ENCODE measurements at regions not wholly inside any gene's neighbourhood (a gene's known extent, or its start where the extent isn't known, plus 50 kb on each side); places are given as distances from the start of the nearest gene placed in this dataset.

GRCh38 chr16:64531401-64531800 lies 590.5 kb downstream of the CDH11 start:
- no peak for TF ChIP-seq EZH2phosphoT487 (IDR thresholded peaks at IDR 0.05; ENCODE audit: low read length)
- TF ChIP-seq, protein P1, sequence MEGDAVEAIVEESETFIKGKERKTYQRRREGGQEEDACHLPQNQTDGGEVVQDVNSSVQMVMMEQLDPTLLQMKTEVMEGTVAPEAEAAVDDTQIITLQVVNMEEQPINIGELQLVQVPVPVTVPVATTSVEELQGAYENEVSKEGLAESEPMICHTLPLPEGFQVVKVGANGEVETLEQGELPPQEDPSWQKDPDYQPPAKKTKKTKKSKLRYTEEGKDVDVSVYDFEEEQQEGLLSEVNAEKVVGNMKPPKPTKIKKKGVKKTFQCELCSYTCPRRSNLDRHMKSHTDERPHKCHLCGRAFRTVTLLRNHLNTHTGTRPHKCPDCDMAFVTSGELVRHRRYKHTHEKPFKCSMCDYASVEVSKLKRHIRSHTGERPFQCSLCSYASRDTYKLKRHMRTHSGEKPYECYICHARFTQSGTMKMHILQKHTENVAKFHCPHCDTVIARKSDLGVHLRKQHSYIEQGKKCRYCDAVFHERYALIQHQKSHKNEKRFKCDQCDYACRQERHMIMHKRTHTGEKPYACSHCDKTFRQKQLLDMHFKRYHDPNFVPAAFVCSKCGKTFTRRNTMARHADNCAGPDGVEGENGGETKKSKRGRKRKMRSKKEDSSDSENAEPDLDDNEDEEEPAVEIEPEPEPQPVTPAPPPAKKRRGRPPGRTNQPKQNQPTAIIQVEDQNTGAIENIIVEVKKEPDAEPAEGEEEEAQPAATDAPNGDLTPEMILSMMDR (IDR thresholded peaks at IDR 0.05; ENCODE audit: low read length) = no peak
- no peak for TF ChIP-seq EZH2 (optimal IDR thresholded peaks at IDR 0.05; ENCODE audit: low read depth, low read length)
- H2AFZ ChIP-seq (ENCODE audit: low read length) = no peak overlapping the region
- H3K79me2 ChIP-seq (ENCODE audit: low read length) = no peaks in the 10 kb centered on the region
- no peaks in the 10 kb centered on the region for H3K9me3 ChIP-seq (replicated peaks; ENCODE audit: insufficient read depth, low read length)
- H4K20me1 ChIP-seq (ENCODE audit: insufficient read depth, low read length) = no peaks in the 10 kb centered on the region
- H3K36me3 ChIP-seq (replicated peaks; ENCODE audit: insufficient read depth, low read length) = no peaks in the 10 kb centered on the region
- no peak overlapping the region for H3K9ac ChIP-seq (ENCODE audit: low read length)
- no peaks in the 10 kb centered on the region for H3K9me2 ChIP-seq (replicated peaks; ENCODE audit: insufficient read depth, low read length)
- H3F3A ChIP-seq (ENCODE audit: insufficient read depth, low read length) = no peaks in the 10 kb centered on the region
- no peak overlapping the region for H3K4me2 ChIP-seq (ENCODE audit: low read depth, low read length)
- DNase-seq = no peak
- no peak overlapping the region for H3K4me3 ChIP-seq (ENCODE audit: low read length)
- H3K27me3 ChIP-seq (replicated peaks; ENCODE audit: insufficient read depth, low read length) = no peaks in the 10 kb centered on the region
- no peak overlapping the region for H3K27ac ChIP-seq (ENCODE audit: low read length)
- H3K4me1 ChIP-seq (ENCODE audit: low read length) = no peaks in the 10 kb centered on the region

DNA sequence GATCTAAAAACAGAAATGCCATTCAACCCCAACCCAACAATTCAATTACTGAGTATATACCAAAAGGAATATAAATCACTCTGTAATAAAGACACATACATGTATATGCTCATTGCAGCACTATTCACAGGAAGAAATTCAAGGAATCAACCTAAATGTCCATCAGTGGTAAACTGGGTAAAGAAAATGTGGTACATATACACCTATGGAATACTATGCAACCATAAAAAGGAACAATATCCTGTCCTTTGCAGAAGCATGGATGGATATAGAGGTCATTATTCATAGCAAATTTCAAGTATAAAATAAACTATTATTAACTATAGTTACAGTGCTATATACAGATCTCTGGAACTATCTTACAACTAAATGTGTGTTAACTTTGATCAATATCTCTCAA lies 599.3 kb downstream of the CDH11 start:
- Histone ChIP-seq H3K27me3 (replicated peaks; ENCODE audit: insufficient read depth, low read length) (no peaks in the 10 kb centered on the region), H3K36me3 (replicated peaks; ENCODE audit: insufficient read depth, low read length) (no peaks in the 10 kb centered on the region), H3K9me3 (replicated peaks; ENCODE audit: insufficient read depth, low read length) (no peaks in the 10 kb centered on the region), H3K79me2 (ENCODE audit: low read length) (no peaks in the 10 kb centered on the region), H3K4me3 (ENCODE audit: low read length) (no peak overlapping the region), H3F3A (ENCODE audit: insufficient read depth, low read length) (no peaks in the 10 kb centered on the region), H4K20me1 (ENCODE audit: insufficient read depth, low read length) (no peaks in the 10 kb centered on the region), H3K9ac (ENCODE audit: low read length) (no peak overlapping the region), H3K4me2 (ENCODE audit: low read depth, low read length) (no peak overlapping the region), H3K27ac (ENCODE audit: low read length) (no peak overlapping the region), H2AFZ (ENCODE audit: low read length) (no peak overlapping the region), H3K4me1 (ENCODE audit: low read length) (no peaks in the 10 kb centered on the region), H3K9me2 (replicated peaks; ENCODE audit: insufficient read depth, low read length) (no peaks in the 10 kb centered on the region)
- no peak for TF ChIP-seq EZH2 (optimal IDR thresholded peaks at IDR 0.05; ENCODE audit: low read depth, low read length)
- TF ChIP-seq EZH2phosphoT487 (IDR thresholded peaks at IDR 0.05; ENCODE audit: low read length) = no peak
- TF ChIP-seq, protein P1 (IDR thresholded peaks at IDR 0.05; ENCODE audit: low read length) = no peak
- no peak for DNase-seq

- TF ChIP-seq, protein P1 (IDR thresholded peaks at IDR 0.05; ENCODE audit: low read length) = no peak
- TF ChIP-seq EZH2 (optimal IDR thresholded peaks at IDR 0.05; ENCODE audit: low read depth, low read length) (no peak), EZH2phosphoT487 (IDR thresholded peaks at IDR 0.05; ENCODE audit: low read length) (no peak)
- DNase-seq = no peak
- Histone ChIP-seq H3K27me3 (replicated peaks; ENCODE audit: insufficient read depth, low read length) (no peaks in the 10 kb centered on the region), H4K20me1 (ENCODE audit: insufficient read depth, low read length) (no peaks in the 10 kb centered on the region), H3K9me3 (replicated peaks; ENCODE audit: insufficient read depth, low read length) (no peaks in the 10 kb centered on the region), H3K27ac (ENCODE audit: low read length) (no peak overlapping the region), H3K9ac (ENCODE audit: low read length) (no peak overlapping the region), H3K4me3 (ENCODE audit: low read length) (no peak overlapping the region), H3K9me2 (replicated peaks; ENCODE audit: insufficient read depth, low read length) (no peaks in the 10 kb centered on the region), H3K36me3 (replicated peaks; ENCODE audit: insufficient read depth, low read length) (no peaks in the 10 kb centered on the region), H3K79me2 (ENCODE audit: low read length) (no peaks in the 10 kb centered on the region), H2AFZ (ENCODE audit: low read length) (no peak overlapping the region), H3F3A (ENCODE audit: insufficient read depth, low read length) (no peaks in the 10 kb centered on the region), H3K4me2 (ENCODE audit: low read depth, low read length) (no peak overlapping the region), H3K4me1 (ENCODE audit: low read length) (no peaks in the 10 kb centered on the region)
Observed at GRCh38 chr16:64513871-64514270, 608.0 kb downstream of the CDH11 start.
